Islet precursor cell (in vitro differentiated cells): ENCODE measurements at regions not wholly inside any gene's neighbourhood (a gene's known extent, or its start where the extent isn't known, plus 50 kb on each side); places are given as distances from the start of the nearest gene placed in this dataset.
"Not testable (repeated sequence)": the region's sequence is repeated elsewhere in the genome, so short reads cannot be mapped to it uniquely, and the experiment has no call there.

ENCODE experiments used
- DNase-seq: peaks from one replicate; pipeline ENCODE4 v3.0.0-alpha.2; 2018

DNA sequence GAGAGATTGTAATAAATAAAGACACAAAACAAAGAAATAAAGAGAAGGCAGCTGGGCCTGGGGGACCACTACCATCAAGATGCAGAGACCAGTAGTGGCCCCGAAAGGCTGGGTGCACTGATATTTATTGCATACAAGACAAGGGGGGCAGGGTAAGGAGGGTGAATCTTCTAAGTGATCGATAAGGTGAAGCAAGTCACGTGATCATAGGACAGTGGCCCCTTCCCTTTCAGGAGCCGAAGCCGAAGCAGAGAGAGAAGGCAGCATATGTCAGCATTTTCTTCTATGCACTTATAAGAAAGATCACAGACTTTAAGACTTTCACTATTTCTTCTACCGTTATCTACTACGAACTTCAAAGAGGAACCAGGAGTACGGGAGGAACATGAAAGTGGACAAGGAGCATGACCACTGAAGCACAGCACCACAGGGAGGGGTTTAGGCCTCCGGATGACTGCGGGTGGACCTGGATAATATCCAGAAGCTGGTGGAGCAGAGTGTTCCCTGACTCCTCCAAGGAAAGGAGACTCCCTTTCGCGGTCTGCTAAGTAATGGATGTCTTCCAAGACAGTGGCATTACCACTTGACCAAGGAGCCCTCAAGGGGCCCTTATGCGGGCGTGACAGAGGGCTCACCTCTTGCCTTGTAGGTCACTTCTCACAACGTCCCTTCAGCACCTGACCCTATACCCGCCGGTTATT is 126.4 kb downstream of the RBM46 start:
- DNase-seq: not testable (repeated sequence)

DNA sequence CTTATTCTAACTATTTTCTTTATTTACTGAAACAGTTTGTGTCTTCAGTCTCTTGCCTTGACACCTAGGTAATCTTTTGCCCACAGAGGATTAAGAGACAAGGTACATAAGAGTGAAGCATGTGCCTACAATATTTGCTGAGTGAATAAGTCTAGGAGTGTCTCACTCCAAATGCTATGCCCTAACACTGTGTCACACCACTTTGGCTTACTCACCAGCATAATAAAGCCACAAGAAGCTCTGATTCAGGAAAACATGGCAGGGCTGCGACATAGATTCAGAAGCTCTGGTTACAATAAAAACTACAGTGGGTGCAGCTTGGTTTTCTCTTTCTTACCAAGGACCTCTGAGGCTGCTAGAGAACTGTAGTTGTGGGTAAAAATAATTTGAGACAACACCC is 127.1 kb downstream of the RBM46 start:
- no peak for DNase-seq

DNA sequence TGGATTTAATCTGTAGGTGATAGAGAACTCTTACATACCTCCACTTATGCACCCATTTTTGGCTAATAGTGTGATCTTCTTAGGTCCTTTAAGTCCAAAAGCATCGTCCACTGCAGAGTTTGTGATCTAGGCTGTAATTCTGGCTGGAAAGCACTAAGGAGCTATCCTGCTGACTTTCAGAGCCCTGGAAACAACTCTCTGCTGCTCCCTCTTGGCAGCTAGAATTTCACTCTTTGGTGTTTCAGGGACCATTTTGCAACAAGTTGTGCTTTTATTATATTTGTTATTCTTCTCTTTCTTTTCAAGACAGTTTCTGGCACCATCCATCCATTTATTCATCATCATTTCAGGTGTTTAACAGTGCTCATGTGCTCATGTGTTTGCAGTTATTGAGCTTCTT is 130.0 kb downstream of the RBM46 start:
- DNase-seq: no peak

DNA sequence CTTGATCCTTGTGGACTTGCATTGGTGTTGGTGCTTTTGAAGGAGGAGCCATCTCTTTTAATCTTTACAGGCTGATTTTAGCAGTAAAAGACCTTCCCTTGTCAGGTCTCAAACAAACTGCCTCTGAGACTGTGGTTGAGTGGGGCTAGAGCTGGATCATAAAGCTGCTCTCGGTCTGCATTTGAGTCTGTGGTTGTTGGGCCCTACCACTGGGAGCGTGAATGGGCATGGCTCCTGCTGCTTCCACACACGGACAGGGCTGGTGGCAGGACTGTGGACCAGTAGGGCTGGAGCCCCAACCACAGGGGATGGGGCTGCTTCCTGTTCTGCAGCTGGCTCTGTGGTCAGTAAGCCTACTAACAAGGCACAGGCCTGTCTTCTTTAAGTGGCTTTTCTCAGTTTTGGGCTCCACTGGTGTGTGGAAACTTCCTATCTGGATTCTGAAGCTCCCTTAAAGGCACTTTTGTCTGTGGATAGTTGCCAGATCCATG is 130.6 kb downstream of the RBM46 start:
- DNase-seq: no peak

DNA sequence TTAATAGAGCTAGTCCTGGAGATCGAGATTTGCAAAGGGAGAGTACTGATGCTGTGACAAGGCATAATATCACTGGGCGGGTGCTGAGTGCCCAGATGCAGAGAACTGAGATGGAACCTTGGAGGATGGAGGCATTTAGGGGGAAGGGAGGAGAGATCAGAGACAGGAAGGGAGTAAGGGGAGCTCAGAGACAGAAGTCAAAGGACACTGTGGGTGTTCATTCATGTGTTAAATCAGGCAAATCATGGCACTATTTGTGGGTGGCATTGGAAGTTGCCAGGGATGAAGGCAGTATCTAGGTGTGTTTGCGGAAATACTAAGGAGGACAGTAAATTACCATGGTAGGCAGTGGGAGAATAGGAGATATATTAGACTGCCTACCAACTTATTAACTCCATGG is 135.0 kb downstream of the RBM46 start:
- DNase-seq: no peak

DNA sequence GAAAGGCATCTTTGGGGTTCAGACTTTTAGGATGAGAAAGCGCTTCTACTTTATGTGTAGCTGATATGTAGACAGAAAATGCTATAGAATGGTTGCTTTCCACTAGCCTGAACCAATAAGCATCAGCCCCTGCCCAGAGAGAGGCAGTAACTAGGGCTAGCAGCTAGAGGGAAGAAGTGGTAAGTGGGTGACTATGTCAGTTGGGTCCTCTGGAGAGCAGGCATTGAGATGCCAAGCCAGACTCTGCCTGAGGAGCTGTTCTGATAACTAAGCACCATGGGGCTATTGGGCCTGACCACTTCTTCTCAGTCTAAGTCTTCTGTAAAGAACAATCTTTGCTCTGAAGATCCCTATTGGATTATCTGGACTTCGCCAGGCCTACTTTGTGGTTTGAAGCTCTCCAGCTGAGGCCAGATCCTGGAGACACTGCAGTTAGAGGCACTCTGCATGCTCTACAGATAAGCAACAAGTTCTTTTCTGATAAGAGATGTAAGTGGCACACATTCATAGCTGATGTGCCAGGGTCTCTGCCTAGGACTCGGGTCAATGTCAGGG is 146.1 kb downstream of the RBM46 start:
- no peak for DNase-seq

DNA sequence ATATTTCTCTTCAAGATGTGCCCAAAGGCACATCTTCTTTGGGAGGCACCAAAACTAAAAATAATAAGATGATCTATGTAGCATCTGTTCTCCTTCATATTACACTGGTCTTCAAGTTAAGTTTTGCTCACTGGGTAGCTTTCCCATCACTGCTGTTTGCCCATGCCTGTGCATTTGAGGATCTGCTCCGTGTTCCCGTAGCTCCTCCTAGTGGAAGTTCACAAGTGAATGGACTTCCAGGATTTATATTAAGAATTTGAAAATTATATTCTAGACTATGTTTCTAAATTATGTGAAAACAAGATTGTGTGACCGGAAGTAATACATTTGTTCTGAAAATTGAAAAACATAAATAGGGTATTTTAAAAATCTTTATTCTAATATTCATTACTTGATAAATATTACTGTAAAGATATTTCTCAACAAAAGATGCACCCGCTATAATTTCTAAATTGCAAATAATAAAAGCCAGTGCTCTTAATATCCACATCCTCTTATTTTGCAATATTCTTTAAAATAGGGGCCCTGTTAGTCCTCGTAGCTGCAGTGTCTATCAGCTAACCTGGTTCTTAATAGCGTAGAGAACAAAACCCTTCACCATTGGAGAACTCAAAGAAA is 147.7 kb downstream of the RBM46 start:
- peak; percentile 61 for DNase-seq

DNA sequence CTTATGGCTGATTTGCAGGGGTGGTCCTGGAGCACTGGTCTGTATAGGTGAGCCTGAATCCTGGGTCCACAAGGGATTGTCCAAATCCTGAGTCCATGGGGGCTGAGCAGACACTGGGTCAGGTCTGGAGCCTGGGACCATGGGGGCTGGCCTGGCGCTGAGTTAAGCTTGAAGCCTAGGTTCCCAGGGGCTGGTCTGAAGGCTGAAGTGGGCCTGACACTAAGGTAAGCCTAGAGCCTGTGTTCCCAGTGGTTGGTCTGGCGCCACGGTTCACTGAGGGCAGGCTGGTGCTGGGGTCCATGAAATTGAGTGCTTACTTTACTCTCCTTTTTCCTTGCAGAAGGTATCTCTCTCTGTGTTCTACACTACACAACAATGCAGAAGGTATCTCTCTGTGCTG is 155.8 kb downstream of the RBM46 start:
- DNase-seq: no peak

DNA sequence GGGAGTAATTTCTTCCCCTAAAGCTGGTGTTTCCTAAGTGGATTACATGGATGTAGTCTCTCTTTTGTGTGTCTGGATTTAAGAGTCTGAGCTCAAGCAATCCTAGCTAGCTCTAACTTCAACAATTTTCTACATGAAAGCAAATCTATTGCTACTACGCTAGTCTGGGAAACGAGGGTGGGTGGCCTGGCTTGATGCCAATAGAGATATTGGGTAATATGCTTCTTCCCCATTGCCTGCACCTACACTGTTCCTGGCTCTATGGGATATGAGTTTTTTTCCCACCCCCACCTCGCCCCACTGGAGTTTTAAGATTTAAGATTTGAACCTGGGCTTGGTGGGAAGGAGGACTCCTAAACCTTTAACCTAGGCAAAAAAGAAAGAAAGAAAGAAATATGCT is 158.8 kb downstream of the RBM46 start:
- DNase-seq: no peak

DNA sequence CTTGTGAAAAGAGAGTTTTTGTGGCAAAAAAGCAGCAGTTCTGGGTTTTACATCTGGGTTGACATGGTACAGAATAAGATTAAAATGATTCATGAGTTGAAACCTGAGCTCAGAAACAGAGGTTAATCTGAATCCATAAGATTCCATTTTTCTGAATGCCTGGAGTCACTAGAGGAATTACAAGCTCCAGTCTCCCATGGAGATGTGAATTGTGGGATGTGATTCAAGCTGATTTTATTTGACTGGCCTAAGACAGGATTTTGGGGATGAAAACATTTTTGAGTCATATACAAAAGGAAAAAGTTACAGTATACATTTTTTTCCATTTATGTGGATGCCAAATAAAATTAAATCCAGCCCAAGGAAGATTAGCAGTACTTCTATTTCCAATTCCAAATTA is 161.1 kb downstream of the RBM46 start:
- DNase-seq: no peak

DNA sequence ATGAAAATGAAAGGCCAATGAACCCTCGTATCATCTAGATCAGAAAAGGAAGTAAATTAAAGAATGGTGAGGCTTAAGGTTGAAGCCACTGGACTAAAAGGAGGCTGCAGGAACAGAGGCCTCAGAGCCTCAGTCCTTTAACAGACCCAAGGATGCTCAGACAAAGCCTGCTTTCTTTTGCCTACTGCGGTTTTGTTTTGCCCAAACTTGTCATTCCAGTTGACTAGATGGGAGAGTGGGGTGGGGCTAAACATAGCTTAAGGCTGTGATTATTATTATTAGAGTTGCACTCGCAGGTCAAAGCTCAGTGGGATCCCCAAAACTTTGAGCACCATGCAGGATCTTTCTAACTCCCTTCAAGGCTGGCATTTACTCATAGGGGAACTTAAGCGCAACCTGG is 163.9 kb downstream of the RBM46 start:
- no peak for DNase-seq

DNA sequence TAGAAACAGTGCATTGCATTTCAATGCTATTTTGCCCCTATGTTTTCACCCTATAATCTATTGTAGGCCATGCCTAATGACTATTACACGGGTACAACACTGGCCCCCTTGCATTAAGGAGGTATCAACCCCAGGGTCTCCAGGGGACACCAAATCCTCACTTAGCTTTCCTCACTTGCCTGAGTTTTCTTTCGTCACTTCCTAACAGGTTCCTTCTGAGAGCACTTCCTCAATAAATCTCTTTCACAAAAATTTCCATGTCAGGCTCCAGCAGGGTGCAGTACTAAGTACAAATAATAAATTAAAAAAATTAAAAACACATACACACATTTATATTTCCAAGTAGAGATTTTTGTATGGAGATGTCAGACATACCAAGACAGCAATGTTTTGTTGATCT is 165.0 kb downstream of the RBM46 start:
- DNase-seq: no peak

DNA sequence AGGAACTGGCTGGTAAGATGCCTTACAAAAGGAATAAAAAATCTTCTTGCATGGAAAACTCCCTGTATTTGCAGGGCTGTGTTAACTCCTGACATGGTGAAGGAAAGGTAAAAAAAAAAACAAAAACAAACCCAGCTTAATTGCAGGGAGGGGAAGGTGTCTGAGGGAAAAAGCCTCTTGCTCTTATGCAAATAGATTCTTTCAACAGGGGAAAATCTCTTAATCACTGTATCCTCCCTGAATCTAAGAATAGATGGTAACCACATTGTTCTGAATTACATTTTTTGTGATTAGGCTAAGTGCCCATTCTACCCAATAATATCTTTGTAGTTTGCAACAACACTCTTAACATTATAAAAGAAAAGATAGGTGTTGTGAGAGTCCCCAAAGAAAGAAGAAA is 172.6 kb downstream of the RBM46 start:
- no peak for DNase-seq

DNA sequence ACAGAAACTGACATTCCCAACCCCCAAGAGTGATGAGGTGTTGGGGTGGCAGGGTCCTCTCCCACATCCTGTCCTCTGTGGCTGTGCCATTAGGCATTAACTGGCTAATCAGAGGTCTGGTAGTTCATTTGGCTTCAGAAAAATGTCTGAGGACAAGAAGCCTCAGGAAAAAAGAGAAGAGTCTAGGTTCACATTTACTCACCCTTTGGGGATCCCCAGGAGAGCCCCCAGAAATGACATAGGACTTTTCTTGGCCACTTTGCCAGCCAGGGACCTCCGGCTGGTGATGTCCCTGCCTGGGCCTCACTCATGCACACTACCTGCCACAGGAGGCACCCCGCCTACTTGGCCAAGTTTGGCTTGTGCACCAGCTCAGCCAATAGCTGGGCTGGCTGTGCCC is 173.0 kb downstream of the RBM46 start:
- DNase-seq: no peak

DNA sequence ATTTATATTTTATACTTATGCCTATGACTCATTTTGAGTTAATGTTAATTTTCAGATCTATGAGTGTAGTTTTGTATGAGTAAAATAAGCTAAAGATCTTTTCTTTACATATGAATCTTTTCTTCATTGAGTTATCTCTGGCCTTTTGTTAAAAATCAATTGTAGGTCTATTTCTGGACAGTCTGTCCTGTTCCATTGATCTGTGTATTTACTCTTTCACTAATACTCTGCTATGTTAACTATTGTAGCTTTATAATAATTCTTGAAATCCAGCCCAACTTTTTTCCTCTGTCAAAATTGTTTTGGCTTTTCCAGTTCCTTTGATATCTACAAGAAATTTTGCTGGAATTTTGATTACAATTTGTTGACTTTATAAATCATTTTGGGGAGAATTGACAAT is 177.0 kb downstream of the RBM46 start:
- no peak for DNase-seq

DNA sequence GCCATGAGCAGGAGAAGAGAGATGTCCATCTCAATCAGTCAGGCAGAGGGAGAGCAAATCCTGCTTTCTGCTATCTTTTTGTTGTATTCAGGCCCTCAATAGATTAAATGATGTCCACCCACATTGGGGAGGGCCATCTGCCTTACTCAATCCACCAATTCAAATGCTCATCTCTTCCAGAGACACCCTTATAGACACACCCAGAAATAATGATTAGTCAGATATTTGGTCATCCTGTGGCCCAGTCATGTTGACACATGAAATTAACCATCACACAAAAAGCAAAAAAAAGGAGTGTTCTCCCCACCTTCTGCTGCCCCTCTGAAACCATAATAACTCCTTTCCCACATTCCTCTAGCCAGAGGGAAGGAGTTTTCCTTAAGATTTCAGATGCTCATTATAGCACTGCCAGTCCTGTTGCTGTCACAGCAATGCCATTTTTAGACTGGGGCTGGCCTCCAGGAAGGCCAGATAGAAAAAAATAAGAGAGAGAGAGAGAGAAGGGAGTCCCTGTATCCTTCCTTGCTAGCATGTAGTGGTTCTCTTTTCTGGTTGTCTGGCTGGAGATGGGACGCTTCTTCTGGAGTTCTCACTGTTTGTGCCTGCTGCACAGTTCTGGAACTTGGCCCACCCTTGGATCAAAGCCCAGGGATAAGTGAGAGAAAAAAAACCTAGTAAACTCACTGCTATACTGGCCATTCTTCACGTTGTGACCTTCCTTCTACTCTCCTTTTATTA is 177.7 kb downstream of the RBM46 start:
- no peak for DNase-seq

DNA sequence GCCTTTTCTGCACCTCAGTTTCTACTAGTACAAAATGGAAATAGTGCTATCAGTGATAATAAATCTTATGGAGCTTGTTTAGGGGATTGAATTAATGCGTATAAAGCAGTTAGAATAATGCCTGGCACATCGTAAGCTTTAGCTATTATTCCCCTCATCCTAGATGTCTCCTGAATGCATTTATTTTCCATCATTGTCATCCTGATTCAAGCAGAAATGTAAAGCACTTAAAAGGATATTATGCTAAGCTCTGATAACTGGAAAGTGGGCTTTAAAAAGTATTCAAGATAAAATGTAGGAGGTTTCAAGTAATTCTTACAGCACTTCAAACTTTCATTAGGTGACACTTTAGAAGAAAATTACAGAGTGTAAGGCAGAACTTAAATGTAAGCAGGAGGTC is 178.7 kb downstream of the RBM46 start:
- no peak for DNase-seq

DNA sequence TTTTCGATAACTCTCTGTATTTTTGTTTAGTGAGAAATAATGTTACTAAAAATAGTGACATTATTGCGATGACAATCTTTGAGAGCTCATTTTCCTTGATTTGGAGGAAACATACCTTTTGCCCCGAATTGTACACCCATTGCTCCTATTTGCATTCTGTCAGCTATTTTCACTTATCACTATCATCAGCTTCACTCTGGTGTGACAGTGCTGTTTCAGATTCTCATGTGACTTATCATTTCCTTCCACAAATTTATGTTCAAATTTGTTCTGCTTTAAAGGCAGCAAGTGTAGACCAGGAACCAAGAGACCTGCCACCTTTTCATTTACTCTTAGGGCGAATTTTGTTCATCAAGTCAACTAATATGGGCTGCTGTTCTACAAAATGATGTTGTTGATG is 179.4 kb downstream of the RBM46 start:
- no peak for DNase-seq

DNA sequence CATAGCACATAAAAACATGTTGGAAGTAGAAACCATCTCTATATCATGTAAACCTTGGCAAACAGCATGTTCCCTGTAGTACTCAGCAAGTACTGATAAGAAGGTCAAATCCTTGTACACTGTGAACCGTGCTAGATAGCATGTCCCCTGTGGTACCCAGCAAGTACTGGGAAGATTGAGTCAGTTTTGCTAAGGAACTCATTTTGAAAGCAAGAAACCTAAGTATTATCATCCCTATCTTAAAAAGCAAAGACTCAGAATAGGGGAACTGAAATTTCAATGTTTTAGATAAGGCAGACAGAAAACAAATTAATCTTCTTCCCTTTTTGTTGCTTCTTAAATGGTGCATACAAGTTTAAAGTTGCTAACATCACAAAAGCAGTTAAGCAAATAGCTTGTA is 180.2 kb downstream of the RBM46 start:
- DNase-seq: no peak

DNA sequence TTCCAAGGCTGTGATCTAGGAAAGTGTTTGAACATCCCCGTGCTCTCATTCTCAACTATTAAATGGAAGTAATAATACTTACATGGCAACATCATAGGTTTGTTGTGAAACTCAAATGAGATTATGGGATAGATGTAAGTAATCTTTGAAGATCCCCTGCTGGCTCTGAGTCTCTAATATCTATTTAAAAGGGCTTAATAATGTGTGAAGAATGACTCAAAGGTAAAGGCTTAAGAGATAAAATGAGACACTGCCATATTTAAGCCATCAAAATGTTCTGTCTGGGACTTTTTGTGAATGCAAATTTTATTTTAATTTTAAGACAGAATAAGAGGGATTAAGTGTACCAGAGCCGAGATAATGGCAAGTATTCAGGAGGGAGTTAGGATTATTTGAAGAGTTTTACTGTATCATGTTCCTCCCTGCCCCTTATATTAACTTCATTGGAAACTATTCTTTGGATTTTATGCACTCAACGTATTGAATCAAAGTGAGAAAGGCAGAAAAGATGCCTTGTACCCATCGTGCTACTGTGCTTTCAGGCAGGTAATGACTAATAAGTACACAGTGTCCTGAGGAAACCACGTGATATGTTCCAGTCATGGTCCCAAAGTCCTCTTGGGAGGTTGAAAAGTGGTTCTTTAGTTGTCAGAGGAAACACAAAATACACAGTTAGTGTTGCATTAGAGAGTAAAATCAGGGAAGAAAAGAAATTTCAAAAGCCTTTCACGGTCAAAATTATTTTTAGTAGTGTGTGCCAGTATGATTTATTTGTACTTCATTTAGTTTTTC is 192.4 kb downstream of the RBM46 start:
- DNase-seq: no peak

DNA sequence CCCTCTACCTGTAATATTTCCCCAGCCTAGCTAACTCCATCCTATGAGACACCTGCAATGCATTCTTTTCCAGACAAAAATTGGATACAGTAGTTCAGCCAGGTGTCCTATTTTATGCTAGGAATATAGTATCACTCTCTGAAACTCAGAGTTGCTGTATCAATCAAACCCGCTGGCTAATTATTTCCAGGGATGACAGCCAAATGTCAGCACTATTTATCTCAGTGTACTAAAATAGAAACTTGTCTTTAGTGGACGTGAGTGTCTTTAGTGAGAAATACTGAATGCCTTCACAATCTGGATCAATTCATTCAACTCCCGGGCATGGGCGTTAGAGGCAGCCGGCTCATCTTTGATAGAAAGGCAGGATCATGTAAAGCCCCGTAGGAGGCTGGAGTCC is 196.2 kb downstream of the RBM46 start:
- no peak for DNase-seq

DNA sequence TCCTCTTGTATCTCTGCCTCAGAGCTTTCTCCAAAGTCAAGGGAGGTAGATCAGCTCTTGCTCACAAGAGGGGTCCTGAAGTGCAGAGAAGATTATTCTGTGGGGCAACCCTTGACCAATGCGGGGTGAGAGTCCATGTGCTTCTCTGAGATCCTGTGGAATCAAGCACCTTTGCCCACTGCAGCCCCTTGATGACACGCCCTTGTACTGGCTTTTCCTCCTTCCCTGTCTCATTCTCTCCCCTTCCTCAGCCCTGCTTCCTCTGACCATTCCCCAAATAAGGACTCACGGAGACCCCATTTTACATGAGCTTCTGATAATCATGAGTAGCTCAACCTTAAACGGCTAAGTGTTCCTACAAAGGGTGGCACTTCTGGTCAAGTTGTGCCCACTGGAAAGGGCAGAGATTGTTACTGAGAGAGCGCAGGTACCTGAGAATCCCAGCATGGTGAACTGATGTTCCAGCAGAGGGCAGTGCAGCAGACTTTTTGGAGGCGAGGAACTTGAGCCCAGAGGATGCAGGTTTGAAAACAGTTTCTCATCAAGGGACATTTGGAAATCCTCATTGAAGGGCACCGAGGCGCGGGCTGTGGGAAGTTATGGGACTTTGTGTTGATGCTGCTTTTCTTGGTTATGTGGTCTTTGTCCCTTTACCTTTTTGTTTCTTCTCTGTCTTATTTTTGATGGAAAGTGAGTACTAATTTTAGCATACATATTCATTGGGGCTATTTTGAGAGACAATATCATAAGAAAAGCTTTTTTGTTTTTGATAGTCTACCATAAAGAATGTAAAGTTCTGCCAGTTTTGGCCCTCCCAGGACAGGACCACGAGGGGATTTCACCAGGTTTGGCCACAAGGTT is 201.3 kb downstream of the RBM46 start:
- peak; percentile 75 for DNase-seq
